Fibroblast of pulmonary artery (primary cell): ENCODE measurements at regions not wholly inside any gene's neighbourhood (a gene's known extent, or its start where the extent isn't known, plus 50 kb on each side); places are given as distances from the start of the nearest gene placed in this dataset.
A peak's percentile ranks its signal among the peaks of the same experiment; 100 is the strongest.

ENCODE experiments used
- DNase-seq: peaks from one replicate; pipeline ENCODE4 v3.0.0-alpha.2; 2010; ENCODE audit warnings: low read depth
- H3K4me3 ChIP-seq: replicated peaks from 2 replicates; pipeline ENCODE4 v1.5.1; 2011; ENCODE audit warnings: low read depth, mild to moderate bottlenecking, control low read depth, low read length, moderate library complexity
- CTCF ChIP-seq: IDR thresholded peaks from 2 replicates; pipeline ENCODE4 v1.5.1; 2011; ENCODE audit warnings: mild to moderate bottlenecking, control low read depth, low read length, inconsistent platforms; ENCODE audit errors: missing control alignments

DNA sequence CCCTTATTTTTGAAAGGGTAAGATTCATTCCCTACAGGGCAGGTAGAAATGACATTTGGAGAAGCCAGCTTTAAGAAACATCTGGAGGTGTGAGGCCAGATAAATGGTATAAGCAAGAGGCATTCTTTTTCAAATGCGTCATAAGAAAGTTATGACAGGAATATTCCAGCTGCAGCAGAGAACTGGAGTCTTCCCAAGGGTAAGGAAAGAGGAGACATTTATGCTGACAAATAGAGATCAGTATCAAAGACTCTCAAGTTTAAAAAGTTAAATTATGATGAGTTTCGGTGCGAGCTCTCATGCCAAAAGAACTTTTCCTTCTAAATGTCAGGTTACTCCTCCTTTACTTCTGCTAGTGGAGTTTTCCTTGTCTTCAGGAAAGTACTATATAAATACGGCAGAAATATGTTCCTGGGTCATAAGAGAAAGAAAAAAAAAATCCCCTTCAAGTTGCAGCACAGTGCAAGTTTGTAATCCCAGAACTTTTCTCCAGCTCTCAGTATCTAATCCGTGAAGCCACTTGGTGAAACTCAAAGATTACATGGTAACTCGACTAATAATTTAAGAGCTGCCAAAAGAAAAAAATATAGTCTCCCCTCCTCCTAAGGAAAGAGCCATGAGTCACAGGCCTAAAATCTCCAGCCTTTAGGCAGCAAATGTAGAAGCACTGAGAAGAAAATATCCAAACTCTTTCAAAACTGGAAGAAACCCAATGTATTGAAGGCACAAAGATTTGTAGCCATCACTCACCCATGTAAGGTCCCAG, 428.1 kb downstream of the MEIS1 start:
- H3K4me3 ChIP-seq = peak overlapping the region; percentile 10
- no peak for TF ChIP-seq CTCF
- DNase-seq = peak; percentile 80

DNA sequence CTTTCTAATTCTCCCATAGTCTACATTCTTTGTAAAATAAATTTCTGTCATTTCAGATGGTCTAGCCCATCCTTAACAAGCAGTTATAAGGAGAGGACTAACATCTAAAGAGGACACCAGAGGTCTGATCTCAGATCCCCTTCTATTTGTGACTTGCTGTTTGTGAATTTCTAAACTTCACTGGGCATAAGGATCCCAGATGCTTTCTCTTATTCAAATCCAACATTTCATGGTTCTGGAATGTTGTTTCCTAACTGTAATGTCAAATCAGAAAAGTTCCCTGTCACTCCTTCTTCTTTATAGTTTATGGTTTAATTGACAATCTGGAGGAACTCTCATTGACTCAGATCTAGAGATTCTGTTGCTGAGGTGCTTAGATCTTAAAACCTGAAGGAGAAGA, 430.2 kb downstream of the MEIS1 start:
- no peak for DNase-seq
- H3K4me3 ChIP-seq = no peak overlapping the region
- no peak for TF ChIP-seq CTCF

DNA sequence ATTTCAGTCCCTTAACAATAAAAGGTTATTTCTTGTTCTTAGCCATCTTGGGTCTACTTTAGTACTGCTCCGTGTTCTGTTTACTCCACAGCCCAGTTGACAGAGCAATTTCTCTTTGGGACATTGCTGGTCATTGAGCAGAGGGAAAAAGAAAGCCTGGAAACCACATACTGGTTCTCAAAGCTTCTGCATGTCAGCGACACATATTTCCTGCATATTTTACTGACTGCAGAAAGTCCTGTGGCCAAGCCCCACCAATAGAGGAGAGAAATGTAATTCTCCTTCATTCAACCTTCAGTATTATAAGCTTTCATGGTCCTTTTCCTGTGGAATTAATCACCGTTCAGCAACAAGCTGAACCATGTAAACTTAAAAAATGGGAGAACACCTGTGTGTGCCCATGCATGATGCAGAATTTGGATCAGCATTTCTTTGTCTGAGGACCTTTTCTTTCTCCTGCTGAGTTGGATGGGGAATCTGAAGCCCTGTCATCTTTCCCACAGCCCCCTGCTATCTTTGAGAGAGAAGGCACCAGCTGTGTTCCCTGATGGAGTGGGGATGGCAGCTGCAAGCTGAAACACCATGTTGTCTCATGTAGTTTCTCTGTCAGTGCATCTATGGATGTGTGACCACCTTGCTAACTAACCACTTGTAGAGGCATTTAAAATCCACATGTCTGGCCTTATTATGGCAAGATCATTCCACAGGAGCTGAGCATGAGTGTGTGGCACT, 431.6 kb downstream of the MEIS1 start:
- DNase-seq = peak; percentile 8
- TF ChIP-seq CTCF = no peak
- no peak overlapping the region for H3K4me3 ChIP-seq

DNA sequence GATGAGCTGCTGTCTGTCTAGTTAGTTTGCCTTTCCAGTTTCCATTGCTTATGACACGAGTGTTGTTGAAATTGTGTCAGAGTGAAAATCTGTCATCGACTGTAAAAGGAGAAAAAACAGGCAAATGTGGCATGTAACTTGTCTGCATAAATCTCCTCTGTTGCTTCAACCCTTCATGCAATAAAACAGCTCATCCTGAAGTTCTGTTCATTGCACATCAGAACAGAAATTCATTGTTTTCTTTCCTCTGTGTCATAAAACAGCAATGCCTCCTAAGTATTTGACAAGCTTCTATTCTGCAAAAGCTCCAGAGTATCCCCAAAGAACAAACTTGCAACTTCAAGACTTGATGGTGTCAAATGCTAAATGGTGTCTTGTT, 432.1 kb downstream of the MEIS1 start:
- no peak for DNase-seq
- no peak for TF ChIP-seq CTCF
- H3K4me3 ChIP-seq = no peak overlapping the region

GRCh38 chr2:66869076-66869475, 434.2 kb downstream of the MEIS1 start:
- TF ChIP-seq CTCF = no peak
- DNase-seq = peak; percentile 61
- no peak overlapping the region for H3K4me3 ChIP-seq

DNA sequence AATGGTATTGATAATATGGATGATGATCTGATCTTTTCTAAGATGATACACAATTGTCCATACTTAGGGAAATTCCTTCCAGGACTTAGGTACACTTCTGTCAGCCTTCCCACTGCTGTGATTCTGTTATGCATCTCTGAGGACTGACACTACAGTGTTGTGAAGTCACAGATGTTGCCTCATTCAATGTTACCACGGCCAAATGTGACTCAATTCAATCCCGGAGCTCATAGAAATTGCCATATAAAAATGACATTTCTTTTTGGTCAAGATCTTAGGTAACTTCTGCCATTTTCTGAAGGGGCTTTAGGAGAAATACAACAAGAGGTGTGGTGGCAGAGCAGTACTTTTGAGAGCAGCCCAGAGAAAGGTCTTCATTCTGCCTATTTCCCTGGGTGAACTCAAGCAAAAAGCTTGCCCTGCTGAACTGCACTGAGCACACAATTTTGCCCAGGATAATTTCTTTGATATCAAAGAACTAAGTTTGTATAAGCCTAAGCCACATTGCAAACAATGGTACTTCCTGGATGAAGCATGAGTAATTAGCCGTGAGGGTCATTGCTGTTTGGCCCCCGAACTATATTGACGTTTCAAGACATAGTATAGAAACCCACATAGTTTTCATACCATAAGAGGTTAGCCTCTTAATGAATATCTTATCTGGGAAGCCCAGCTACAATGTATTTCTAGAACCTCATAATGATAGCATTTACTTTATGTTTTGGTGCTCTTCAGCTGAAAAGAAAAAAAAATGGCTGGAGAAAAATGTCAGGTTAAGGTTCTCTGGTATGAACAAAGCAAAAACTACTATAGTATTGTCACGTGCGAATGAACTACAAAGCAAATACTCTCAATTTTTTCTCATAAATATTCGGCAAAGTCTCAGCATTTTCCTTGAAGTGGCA, 437.4 kb downstream of the MEIS1 start:
- no peak for TF ChIP-seq CTCF
- H3K4me3 ChIP-seq = no peak overlapping the region
- peak; percentile 61 for DNase-seq
